OCI-LY1 (cell line): ENCODE measurements at regions not wholly inside any gene's neighbourhood (a gene's known extent, or its start where the extent isn't known, plus 50 kb on each side); places are given as distances from the start of the nearest gene placed in this dataset.

Experiments
- H2AFZ ChIP-seq: fragments of 200-600 bp; sonication (generic), shearing (Covaris generic); 2 replicates; pipeline ENCODE4 v1.6.0; 2014; ENCODE audit warnings: antibody characterized with exemption, mild to moderate bottlenecking, low read length
- H3F3A ChIP-seq: fragments of 200-600 bp; sonication (generic), shearing (Covaris generic); 2 replicates; pipeline ENCODE4 v1.6.0; 2014; ENCODE audit warnings: mild to moderate bottlenecking, antibody characterized with exemption, low read length, moderate library complexity; ENCODE audit not compliant: insufficient read depth
- H3K27ac ChIP-seq: fragments of 200-600 bp; sonication (generic); 2 replicates; pipeline ENCODE4 v1.5.1; 2014; ENCODE audit warnings: low read length, mixed run types, mild to moderate bottlenecking, low read depth; ENCODE audit not compliant: poor library complexity, severe bottlenecking
- H3K27me3 ChIP-seq: fragments of 200-600 bp; sonication (generic); 2 replicates; pipeline ENCODE4 v1.6.0; 2014; ENCODE audit warnings: antibody characterized with exemption, mild to moderate bottlenecking, low read length, moderate library complexity; ENCODE audit not compliant: insufficient read depth
- H3K36me3 ChIP-seq: fragments of 200-600 bp; sonication (generic); 2 replicates; pipeline ENCODE4 v1.6.1; 2014; ENCODE audit warnings: mild to moderate bottlenecking, antibody characterized with exemption, low read length, moderate library complexity, mixed read lengths; ENCODE audit not compliant: insufficient read depth
- H3K4me1 ChIP-seq: fragments of 200-600 bp; sonication (generic); 2 replicates; pipeline ENCODE4 v1.5.1; 2014; ENCODE audit warnings: mild to moderate bottlenecking, low read length, moderate library complexity; ENCODE audit not compliant: insufficient read depth, severe bottlenecking
- H3K4me2 ChIP-seq: fragments of 200-600 bp; sonication (generic), shearing (Covaris generic); 2 replicates; pipeline ENCODE4 v1.6.1; 2014; ENCODE audit warnings: low read length
- H3K4me3 ChIP-seq: fragments of 200-600 bp; sonication (generic); 2 replicates; pipeline ENCODE4 v1.5.1; 2014; ENCODE audit warnings: low read length, low read depth, mild to moderate bottlenecking, mixed read lengths; ENCODE audit not compliant: poor library complexity, severe bottlenecking
- H3K79me2 ChIP-seq: fragments of 200-600 bp; shearing (Covaris generic); 2 replicates; pipeline ENCODE4 v1.6.1; 2016; ENCODE audit warnings: mixed run types, low read length, mixed read lengths; ENCODE audit not compliant: insufficient read depth
- H3K9ac ChIP-seq: fragments of 200-600 bp; sonication (generic), shearing (Covaris generic); 2 replicates; pipeline ENCODE4 v1.6.1; 2014; ENCODE audit warnings: mild to moderate bottlenecking, low read length, mixed read lengths
- H3K9me2 ChIP-seq: fragments of 200-600 bp; sonication (generic), shearing (Covaris generic); 2 replicates; pipeline ENCODE4 v1.6.1; 2014; ENCODE audit warnings: low read depth, mild to moderate bottlenecking, low read length, mixed read lengths
- H3K9me3 ChIP-seq: fragments of 200-600 bp; shearing (Covaris generic); 2 replicates; pipeline ENCODE4 v1.6.1; 2014; ENCODE audit warnings: low read length, mixed read lengths
- H4K20me1 ChIP-seq: fragments of 200-600 bp; sonication (generic), shearing (Covaris generic); 2 replicates; pipeline ENCODE4 v1.6.0; 2016; ENCODE audit warnings: mild to moderate bottlenecking, low read length; ENCODE audit not compliant: insufficient read depth
- EZH2 ChIP-seq: fragments of 200-600 bp; sonication (generic), shearing (Covaris generic); IDR thresholded peaks from 2 replicates; pipeline ENCODE4 v1.8.0; 2017; ENCODE audit warnings: borderline replicate concordance, mixed run types, mild to moderate bottlenecking, antibody characterized with exemption, low read length, moderate library complexity, mixed read lengths
- TF ChIP-seq, protein P1 (sequence below): fragments of 200-600 bp; sonication (generic), shearing (Covaris generic); IDR thresholded peaks from 2 replicates; pipeline ENCODE4 v1.5.1; 2017; ENCODE audit warnings: mild to moderate bottlenecking, antibody characterized with exemption, low read length, moderate library complexity, mixed read lengths

DNA sequence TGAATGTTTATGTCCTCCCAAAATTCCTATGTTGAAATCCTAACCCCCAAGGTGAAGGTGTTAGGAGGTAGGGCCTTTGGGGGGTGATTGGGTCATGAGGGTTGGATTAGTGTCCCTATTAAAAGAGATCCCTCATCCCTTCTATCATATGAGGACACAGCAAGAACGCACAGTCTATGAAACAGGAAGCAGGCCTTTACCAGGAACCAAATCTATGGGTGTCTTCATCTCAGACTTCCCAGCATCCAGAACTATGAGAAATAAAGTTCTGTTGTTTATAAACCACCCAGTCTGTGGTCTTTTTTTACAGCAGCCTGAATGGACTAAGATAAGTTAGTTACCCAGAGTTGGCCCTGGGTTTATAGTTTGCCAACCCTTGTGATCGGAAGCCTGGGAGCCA is 153.1 kb downstream of the INO80D start:
- Histone ChIP-seq H3F3A (no peaks in the 10 kb centered on the region), H3K79me2 (no peaks in the 10 kb centered on the region)
- TF ChIP-seq, protein P1, sequence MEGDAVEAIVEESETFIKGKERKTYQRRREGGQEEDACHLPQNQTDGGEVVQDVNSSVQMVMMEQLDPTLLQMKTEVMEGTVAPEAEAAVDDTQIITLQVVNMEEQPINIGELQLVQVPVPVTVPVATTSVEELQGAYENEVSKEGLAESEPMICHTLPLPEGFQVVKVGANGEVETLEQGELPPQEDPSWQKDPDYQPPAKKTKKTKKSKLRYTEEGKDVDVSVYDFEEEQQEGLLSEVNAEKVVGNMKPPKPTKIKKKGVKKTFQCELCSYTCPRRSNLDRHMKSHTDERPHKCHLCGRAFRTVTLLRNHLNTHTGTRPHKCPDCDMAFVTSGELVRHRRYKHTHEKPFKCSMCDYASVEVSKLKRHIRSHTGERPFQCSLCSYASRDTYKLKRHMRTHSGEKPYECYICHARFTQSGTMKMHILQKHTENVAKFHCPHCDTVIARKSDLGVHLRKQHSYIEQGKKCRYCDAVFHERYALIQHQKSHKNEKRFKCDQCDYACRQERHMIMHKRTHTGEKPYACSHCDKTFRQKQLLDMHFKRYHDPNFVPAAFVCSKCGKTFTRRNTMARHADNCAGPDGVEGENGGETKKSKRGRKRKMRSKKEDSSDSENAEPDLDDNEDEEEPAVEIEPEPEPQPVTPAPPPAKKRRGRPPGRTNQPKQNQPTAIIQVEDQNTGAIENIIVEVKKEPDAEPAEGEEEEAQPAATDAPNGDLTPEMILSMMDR, result no peak
- TF ChIP-seq EZH2, result no peak

DNA sequence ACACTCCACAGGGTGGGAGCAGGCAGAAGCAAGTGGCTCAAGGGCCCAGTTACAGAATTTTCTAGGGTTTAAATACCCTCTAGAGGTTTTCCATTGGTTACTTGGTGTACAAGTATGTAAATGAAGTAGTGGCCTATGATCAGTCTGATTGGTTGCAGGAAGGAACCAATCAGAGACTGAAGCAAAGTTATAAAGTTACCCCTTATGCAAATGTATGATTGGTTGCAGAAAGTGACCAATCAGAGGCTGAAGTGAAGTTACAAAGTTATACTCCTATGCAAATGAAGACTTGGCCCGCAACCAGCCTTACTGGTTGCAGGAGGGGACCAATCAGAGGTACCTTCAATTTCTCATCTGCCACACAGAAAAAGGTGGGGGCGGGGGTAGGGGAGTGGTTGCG is 154.6 kb downstream of the INO80D start:
- H3K4me3 ChIP-seq, result no peak overlapping the region
- H3K9ac ChIP-seq, result no peak overlapping the region
- H3K9me3 ChIP-seq, result no peaks in the 10 kb centered on the region
- H4K20me1 ChIP-seq, result no peaks in the 10 kb centered on the region
- no peak overlapping the region for H3K4me2 ChIP-seq
- no peaks in the 10 kb centered on the region for H3K4me1 ChIP-seq
- H3K36me3 ChIP-seq, result no peaks in the 10 kb centered on the region
- no peaks in the 10 kb centered on the region for H3F3A ChIP-seq
- H2AFZ ChIP-seq, result no peak overlapping the region
- H3K79me2 ChIP-seq, result no peaks in the 10 kb centered on the region
- no peak overlapping the region for H3K27ac ChIP-seq
- H3K9me2 ChIP-seq, result no peaks in the 10 kb centered on the region
- no peaks in the 10 kb centered on the region for H3K27me3 ChIP-seq
- no peak for TF ChIP-seq EZH2
- TF ChIP-seq, protein P1, result no peak

More for the DNA sequence above, 153.1 kb downstream of the INO80D start:
- H3K9ac ChIP-seq, result no peak overlapping the region
- no peaks in the 10 kb centered on the region for H3K9me2 ChIP-seq
- H3K4me2 ChIP-seq, result no peak overlapping the region
- no peaks in the 10 kb centered on the region for H3K36me3 ChIP-seq
- H3K9me3 ChIP-seq, result no peaks in the 10 kb centered on the region
- no peaks in the 10 kb centered on the region for H4K20me1 ChIP-seq
- H3K4me3 ChIP-seq, result no peak overlapping the region
- H3K27me3 ChIP-seq, result no peaks in the 10 kb centered on the region
- no peak overlapping the region for H2AFZ ChIP-seq
- H3K27ac ChIP-seq, result no peak overlapping the region
- no peaks in the 10 kb centered on the region for H3K4me1 ChIP-seq

DNA sequence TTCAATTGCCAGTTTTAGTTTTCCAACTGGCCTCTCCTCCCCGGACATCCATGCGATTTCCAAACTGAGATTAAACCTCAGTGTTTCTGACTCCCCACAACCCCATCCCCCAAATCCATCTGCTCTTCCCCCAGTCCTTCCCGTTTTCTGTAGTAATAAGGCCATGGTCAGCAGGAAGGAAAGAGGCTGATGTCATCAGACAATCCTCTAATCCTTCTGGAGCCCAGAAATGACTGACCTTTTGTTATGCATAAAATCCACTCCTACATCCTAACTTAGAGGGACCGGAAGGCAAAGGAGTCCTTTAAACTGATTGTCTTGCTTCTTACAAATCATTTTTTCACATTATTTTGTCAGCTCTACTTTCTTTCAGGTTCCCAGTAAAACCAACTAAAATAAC is 155.8 kb downstream of the INO80D start:
- Histone ChIP-seq H4K20me1 (no peaks in the 10 kb centered on the region), H3K79me2 (no peaks in the 10 kb centered on the region), H3K9ac (no peak overlapping the region), H3K4me1 (peaks cover 3% of the 10 kb centered on the region), H3K27ac (no peak overlapping the region), H2AFZ (no peak overlapping the region), H3K36me3 (no peaks in the 10 kb centered on the region), H3K4me3 (no peak overlapping the region), H3F3A (no peaks in the 10 kb centered on the region), H3K27me3 (no peaks in the 10 kb centered on the region), H3K9me3 (no peaks in the 10 kb centered on the region), H3K9me2 (no peaks in the 10 kb centered on the region), H3K4me2 (no peak overlapping the region)
- TF ChIP-seq, protein P1, result no peak
- TF ChIP-seq EZH2, result no peak
